DND-41 (cell line): ENCODE measurements at regions not wholly inside any gene's neighbourhood (a gene's known extent, or its start where the extent isn't known, plus 50 kb on each side); places are given as distances from the start of the nearest gene placed in this dataset.
A peak's percentile ranks its signal among the peaks of the same experiment; 100 is the strongest.
"Not testable (repeated sequence)": the region's sequence is repeated elsewhere in the genome, so short reads cannot be mapped to it uniquely, and the experiment has no call there.

Experiments
- ATAC-seq: fragments of 200-7000 bp; cut with Tn5 transposase; 3 replicates; pipeline ENCODE4 v1.9.1; 2021; ENCODE audit warnings: low read depth; ENCODE audit not compliant: insufficient read depth
- DNase-seq: peaks from one replicate; pipeline ENCODE4 v3.0.0-alpha.2; 2020
- H2AFZ ChIP-seq: 2 replicates; pipeline ENCODE4 v1.6.0; 2012; ENCODE audit warnings: low read depth, low read length
- H3K27ac ChIP-seq: 2 replicates; pipeline ENCODE4 v1.5.1; 2012; ENCODE audit warnings: low read length, inconsistent platforms
- H3K27me3 ChIP-seq: fragments of 200-600 bp; sonication (generic); 2 replicates; pipeline ENCODE4 v1.6.0; 2012; ENCODE audit warnings: low read length, mild to moderate bottlenecking, inconsistent platforms; ENCODE audit not compliant: insufficient read depth, poor library complexity
- H3K36me3 ChIP-seq: 2 replicates; pipeline ENCODE4 v1.5.1; 2012; ENCODE audit warnings: low read length, inconsistent platforms; ENCODE audit not compliant: insufficient read depth
- H3K4me1 ChIP-seq: 2 replicates; pipeline ENCODE4 v1.5.1; 2012; ENCODE audit warnings: mild to moderate bottlenecking, low read length; ENCODE audit not compliant: insufficient read depth
- H3K4me2 ChIP-seq: 2 replicates; pipeline ENCODE4 v1.6.0; 2012; ENCODE audit warnings: mild to moderate bottlenecking, moderate library complexity, low read length, inconsistent platforms; ENCODE audit not compliant: insufficient read depth
- H3K4me3 ChIP-seq, 2 experiments: fragments of 200-600 bp in 1 of 2; shearing (Covaris generic) in 1 of 2; 2 replicates each; pipeline ENCODE4 v1.5.1; 2012 to 2016; ENCODE audit warnings: inconsistent platforms in 2 of 2, low read length in 2 of 2, mild to moderate bottlenecking in 2 of 2, low read depth in 1 of 2, moderate library complexity in 1 of 2
- H3K79me2 ChIP-seq: 2 replicates; pipeline ENCODE4 v1.6.0; 2012; ENCODE audit warnings: low read length, inconsistent platforms; ENCODE audit not compliant: insufficient read depth
- H3K9ac ChIP-seq: 2 replicates; pipeline ENCODE4 v1.6.0; 2012; ENCODE audit warnings: low read depth, mild to moderate bottlenecking, inconsistent platforms, low read length, moderate library complexity
- H3K9me3 ChIP-seq: 2 replicates; pipeline ENCODE4 v1.5.1; 2012; ENCODE audit warnings: low read length, moderate library complexity, mild to moderate bottlenecking, inconsistent platforms; ENCODE audit not compliant: insufficient read depth, severe bottlenecking
- H4K20me1 ChIP-seq: 2 replicates; pipeline ENCODE4 v1.6.0; 2012; ENCODE audit warnings: low read length; ENCODE audit not compliant: insufficient read depth
- CTCF ChIP-seq: IDR thresholded peaks from 2 replicates; pipeline ENCODE4 v1.5.1; 2012; ENCODE audit warnings: borderline replicate concordance, low read length, moderate library complexity, mild to moderate bottlenecking; ENCODE audit not compliant: poor library complexity, severe bottlenecking; ENCODE audit errors: extremely low read depth
- EZH2 ChIP-seq: IDR thresholded peaks from 3 replicates; pipeline ENCODE4 v1.6.1; 2012; ENCODE audit warnings: borderline replicate concordance, low read depth, mild to moderate bottlenecking, moderate library complexity, low read length, inconsistent platforms; ENCODE audit not compliant: severe bottlenecking

GRCh38 chr1:37186246-37186756 is 152.0 kb upstream of the GRIK3 start:
- Histone ChIP-seq H2AFZ (no peak overlapping the region), H3K4me1 (no peaks in the 10 kb centered on the region), H3K4me2 (no peak overlapping the region), H3K79me2 (no peaks in the 10 kb centered on the region), H3K9ac (no peak overlapping the region), H3K36me3 (no peaks in the 10 kb centered on the region), H3K27ac (no peak overlapping the region), H3K27me3 (peaks cover 12% of the 10 kb centered on the region), H4K20me1 (no peaks in the 10 kb centered on the region), H3K9me3 (no peaks in the 10 kb centered on the region), H3K4me3 (no peak overlapping the region)
- TF ChIP-seq EZH2 (no peak), CTCF (no peak)
- ATAC-seq (no peak), DNase-seq (no peak)

- Histone ChIP-seq H3K4me3 (no peak overlapping the region), H3K9ac (no peak overlapping the region), H3K27ac (no peak overlapping the region), H3K4me2 (no peak overlapping the region), H3K4me1 (no peaks in the 10 kb centered on the region), H3K36me3 (no peaks in the 10 kb centered on the region), H2AFZ (no peak overlapping the region), H4K20me1 (no peaks in the 10 kb centered on the region), H3K9me3 (no peaks in the 10 kb centered on the region), H3K79me2 (no peaks in the 10 kb centered on the region), H3K27me3 (peaks cover 12% of the 10 kb centered on the region)
- TF ChIP-seq CTCF (no peak), EZH2 (no peak)
- ATAC-seq (no peak), DNase-seq (peak; percentile 5)
Observed at GRCh38 chr1:37189111-37189510, 154.8 kb upstream of the GRIK3 start.

GRCh38 chr1:37197411-37197810 is 163.1 kb upstream of the GRIK3 start:
- Histone ChIP-seq H3K4me2 (no peak overlapping the region), H3K36me3 (no peaks in the 10 kb centered on the region), H3K9me3 (no peaks in the 10 kb centered on the region), H3K27ac (no peak overlapping the region), H4K20me1 (no peaks in the 10 kb centered on the region), H2AFZ (no peak overlapping the region), H3K79me2 (no peaks in the 10 kb centered on the region), H3K4me1 (no peaks in the 10 kb centered on the region), H3K9ac (no peak overlapping the region), H3K4me3 (no peak overlapping the region), H3K27me3 (no peaks in the 10 kb centered on the region)
- ATAC-seq = no peak
- TF ChIP-seq CTCF (no peak), EZH2 (no peak)
- DNase-seq = no peak

- not testable (repeated sequence) for ATAC-seq, DNase-seq, H3K9me3 ChIP-seq
Observed at GRCh38 chr1:37214305-37214704, 180.0 kb upstream of the GRIK3 start.

More at GRCh38 chr1:37214305-37214704, 180.0 kb upstream of the GRIK3 start:
- not testable (repeated sequence) for H4K20me1 ChIP-seq, H3K4me2 ChIP-seq, H3K27ac ChIP-seq, H2AFZ ChIP-seq, H3K9ac ChIP-seq, H3K4me3 ChIP-seq, H3K79me2 ChIP-seq, H3K4me1 ChIP-seq, H3K27me3 ChIP-seq, H3K36me3 ChIP-seq
